Right kidney (tissue), 1 donor: ENCODE measurements at regions not wholly inside any gene's neighbourhood (a gene's known extent, or its start where the extent isn't known, plus 50 kb on each side); places are given as distances from the start of the nearest gene placed in this dataset.
A peak's percentile ranks its signal among the peaks of the same experiment; 100 is the strongest.

ENCODE experiments used
- DNase-seq: peaks from one replicate; pipeline ENCODE4 v3.0.0-alpha.2; 2016

- no peak for DNase-seq
These were observed 611.3 kb upstream of the TMEM132C start for GRCh38 chr12:127655691-127656090.

- DNase-seq: no peak
These were observed 610.7 kb upstream of the TMEM132C start for GRCh38 chr12:127656266-127656665.

GRCh38 chr12:127657036-127657435 is 609.9 kb upstream of the TMEM132C start:
- no peak for DNase-seq

- no peak for DNase-seq
These were observed 606.0 kb upstream of the TMEM132C start for GRCh38 chr12:127660961-127661360.

- DNase-seq: no peak
These were observed 603.3 kb upstream of the TMEM132C start for GRCh38 chr12:127663716-127664115.

- no peak for DNase-seq
These were observed 602.1 kb upstream of the TMEM132C start for GRCh38 chr12:127664901-127665300.

- no peak for DNase-seq
These were observed 599.8 kb upstream of the TMEM132C start for GRCh38 chr12:127667131-127667685.

GRCh38 chr12:127670294-127670693 is 596.7 kb upstream of the TMEM132C start:
- no peak for DNase-seq

- no peak for DNase-seq
These were observed 596.2 kb upstream of the TMEM132C start for GRCh38 chr12:127670796-127671195.

- DNase-seq: no peak
These were observed 591.0 kb upstream of the TMEM132C start for GRCh38 chr12:127675936-127676335.

- DNase-seq: peak; percentile 25
These were observed 589.3 kb upstream of the TMEM132C start for GRCh38 chr12:127677537-127678131.

GRCh38 chr12:127678945-127679344 is 588.0 kb upstream of the TMEM132C start:
- no peak for DNase-seq

- DNase-seq: no peak
These were observed 586.5 kb upstream of the TMEM132C start for GRCh38 chr12:127680516-127680915.

GRCh38 chr12:127681151-127681754 is 585.7 kb upstream of the TMEM132C start:
- no peak for DNase-seq

- DNase-seq: no peak
These were observed 581.5 kb upstream of the TMEM132C start for GRCh38 chr12:127685491-127685890.

GRCh38 chr12:127685931-127686330 is 581.0 kb upstream of the TMEM132C start:
- no peak for DNase-seq

- DNase-seq: no peak
These were observed 579.8 kb upstream of the TMEM132C start for GRCh38 chr12:127687181-127687580.

GRCh38 chr12:127688906-127689428 is 578.0 kb upstream of the TMEM132C start:
- DNase-seq: no peak

GRCh38 chr12:127690161-127690560 is 576.8 kb upstream of the TMEM132C start:
- no peak for DNase-seq

- no peak for DNase-seq
These were observed 570.0 kb upstream of the TMEM132C start for GRCh38 chr12:127696963-127697362.

- DNase-seq: no peak
These were observed 563.9 kb upstream of the TMEM132C start for GRCh38 chr12:127703026-127703425.

- no peak for DNase-seq
These were observed 555.9 kb upstream of the TMEM132C start for GRCh38 chr12:127711108-127711507.

- no peak for DNase-seq
These were observed 554.4 kb upstream of the TMEM132C start for GRCh38 chr12:127712561-127712960.

- no peak for DNase-seq
These were observed 550.8 kb upstream of the TMEM132C start for GRCh38 chr12:127716166-127716565.
